SW 1271 (cell line): ENCODE measurements at regions not wholly inside any gene's neighbourhood (a gene's known extent, or its start where the extent isn't known, plus 50 kb on each side); places are given as distances from the start of the nearest gene placed in this dataset.

ENCODE experiments used
- DNase-seq, 2 experiments: peaks; one replicate each; lab custom pipeline; 2025; lab: John Stamatoyannopoulos, UW

- no peak for DNase-seq
Observed at GRCh38 chr6:126607289-126607688, 267.4 kb downstream of the CENPW start.

GRCh38 chr6:126608681-126609080, 268.8 kb downstream of the CENPW start:
- no peak for DNase-seq

GRCh38 chr6:126614642-126615504, 275.0 kb downstream of the CENPW start:
- DNase-seq, result no peak

- DNase-seq, result no peak
Observed at GRCh38 chr6:126616866-126617265, 277.0 kb downstream of the CENPW start.

- no peak for DNase-seq
Observed at GRCh38 chr6:126618639-126619343, 278.9 kb downstream of the CENPW start.

GRCh38 chr6:126620719-126621118, 280.8 kb downstream of the CENPW start:
- no peak for DNase-seq

- DNase-seq, result no peak
Observed at GRCh38 chr6:126625019-126625418, 285.1 kb downstream of the CENPW start.

GRCh38 chr6:126628125-126628524, 288.2 kb downstream of the CENPW start:
- DNase-seq, result no peak

GRCh38 chr6:126631363-126631762, 291.4 kb downstream of the CENPW start:
- DNase-seq, result no peak

GRCh38 chr6:126632271-126632670, 292.4 kb downstream of the CENPW start:
- no peak for DNase-seq

- no peak for DNase-seq
Observed at GRCh38 chr6:126633373-126633772, 293.5 kb downstream of the CENPW start.

- no peak for DNase-seq
Observed at GRCh38 chr6:126640356-126640755, 300.4 kb downstream of the CENPW start.

GRCh38 chr6:126640921-126641320, 301.0 kb downstream of the CENPW start:
- no peak for DNase-seq

- DNase-seq, result no peak
Observed at GRCh38 chr6:126641641-126642040, 301.7 kb downstream of the CENPW start.

GRCh38 chr6:126643352-126643751, 303.4 kb downstream of the CENPW start:
- DNase-seq, result no peak

GRCh38 chr6:126650931-126651330, 311.0 kb downstream of the CENPW start:
- no peak for DNase-seq

GRCh38 chr6:126657561-126658175, 317.8 kb downstream of the CENPW start:
- peak in 1 of 2 experiments; percentile 50 for DNase-seq

GRCh38 chr6:126660376-126660775, 320.5 kb downstream of the CENPW start:
- no peak for DNase-seq

- no peak for DNase-seq
Observed at GRCh38 chr6:126661646-126662045, 321.7 kb downstream of the CENPW start.

- no peak for DNase-seq
Observed at GRCh38 chr6:126662966-126663365, 323.1 kb downstream of the CENPW start.

GRCh38 chr6:126664271-126664670, 324.4 kb downstream of the CENPW start:
- DNase-seq, result no peak

GRCh38 chr6:126665551-126665950, 325.6 kb downstream of the CENPW start:
- no peak for DNase-seq

GRCh38 chr6:126667071-126667470, 327.2 kb downstream of the CENPW start:
- no peak for DNase-seq
